OCI-LY3 (cell line): ENCODE measurements at regions not wholly inside any gene's neighbourhood (a gene's known extent, or its start where the extent isn't known, plus 50 kb on each side); places are given as distances from the start of the nearest gene placed in this dataset.

ENCODE experiments used
- H2AFZ ChIP-seq: fragments of 200-600, 300-600 bp; shearing (Covaris generic); 2 replicates; pipeline ENCODE4 v1.6.0; 2014; ENCODE audit warnings: antibody characterized with exemption, low read depth, low read length
- H3K27ac ChIP-seq: fragments of 200-600, 300-600 bp; sonication (generic); 2 replicates; pipeline ENCODE4 v1.5.1; 2014; ENCODE audit warnings: mild to moderate bottlenecking, low read length, moderate library complexity, mixed read lengths
- H3K27me3 ChIP-seq: fragments of 200-600, 300-600 bp; sonication (generic); 2 replicates; pipeline ENCODE4 v1.6.1; 2014; ENCODE audit warnings: low read depth, low read length, mixed read lengths
- H3K36me3 ChIP-seq: fragments of 200-600, 300-600 bp; sonication (generic); replicated peaks from 2 replicates; pipeline ENCODE3; 2014; ENCODE audit warnings: low read depth, low read length, mixed read lengths
- H3K4me1 ChIP-seq: fragments of 300-600, 200-600 bp; sonication (generic); 2 replicates; pipeline ENCODE4 v1.6.1; 2014; ENCODE audit warnings: low read length, mixed read lengths
- H3K4me2 ChIP-seq: fragments of 200-600, 300-600 bp; sonication (generic); 2 replicates; pipeline ENCODE4 v1.6.1; 2014; ENCODE audit warnings: low read length, mixed read lengths
- H3K4me3 ChIP-seq: fragments of 300-600, 200-600 bp; sonication (generic); 2 replicates; pipeline ENCODE4 v1.5.1; 2014; ENCODE audit warnings: antibody characterized with exemption, mild to moderate bottlenecking, low read length, moderate library complexity
- H3K79me2 ChIP-seq: fragments of 300-600, 200-600 bp; shearing (Covaris generic); 2 replicates; pipeline ENCODE4 v1.6.1; 2014; ENCODE audit warnings: mild to moderate bottlenecking, low read length, mixed read lengths
- H3K9ac ChIP-seq: fragments of 300-600, 200-600 bp; shearing (Covaris generic); 2 replicates; pipeline ENCODE4 v1.6.0; 2014; ENCODE audit warnings: mild to moderate bottlenecking, low read length, moderate library complexity
- H3K9me3 ChIP-seq: fragments of 200-600, 300-600 bp; shearing (Covaris generic); 2 replicates; pipeline ENCODE4 v1.6.1; 2014; ENCODE audit warnings: low read length, mixed read lengths; ENCODE audit not compliant: insufficient read depth
- H4K20me1 ChIP-seq: fragments of 200-600, 300-600 bp; sonication (generic); 2 replicates; pipeline ENCODE4 v1.6.1; 2016; ENCODE audit warnings: low read length, mixed read lengths; ENCODE audit not compliant: insufficient read depth
- CTCF ChIP-seq: fragments of 200-600, 300-600 bp; sonication (generic); IDR thresholded peaks from 2 replicates; pipeline ENCODE4 v1.5.1; 2014; ENCODE audit warnings: antibody characterized with exemption, low read length, low read depth
- EZH2phosphoT487 ChIP-seq: fragments of 200-600 bp; shearing (Covaris generic); IDR thresholded peaks from 2 replicates; pipeline ENCODE4 v1.6.1; 2018; ENCODE audit warnings: antibody characterized with exemption, mixed run types, low read depth

DNA sequence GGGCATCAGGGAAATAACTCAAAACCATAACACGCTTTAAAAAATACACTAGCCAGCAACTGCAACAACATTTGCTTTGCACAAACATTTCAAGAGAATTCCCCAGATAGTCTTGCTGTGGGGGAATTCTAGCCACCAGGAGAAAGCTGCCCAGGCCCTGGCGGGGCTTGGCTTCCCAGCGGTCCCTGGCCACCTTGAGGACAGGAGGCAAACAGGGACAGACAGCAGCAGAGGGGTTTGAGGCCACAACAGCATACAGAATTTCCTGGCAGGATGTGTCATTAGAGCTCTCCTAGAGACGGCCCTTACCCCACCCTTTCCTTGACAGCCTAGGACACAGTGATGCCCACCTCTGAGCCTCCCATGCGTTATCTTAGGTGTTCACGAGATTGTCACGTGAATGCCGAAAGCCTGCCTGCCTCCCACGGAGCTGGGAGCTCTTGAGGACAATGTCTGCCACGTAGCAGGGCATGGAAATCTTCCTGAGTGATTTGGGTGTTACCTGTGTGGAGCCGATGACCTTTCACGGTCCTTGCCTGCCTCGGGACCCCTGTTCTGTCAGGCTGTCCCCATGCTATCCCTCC lies 114.3 kb downstream of the RBFOX3 start:
- Histone ChIP-seq H3K36me3 (no peaks in the 10 kb centered on the region), H3K9ac (no peak overlapping the region), H3K27ac (no peak overlapping the region), H2AFZ (no peak overlapping the region), H3K9me3 (no peaks in the 10 kb centered on the region), H3K4me1 (no peaks in the 10 kb centered on the region), H3K4me3 (no peak overlapping the region), H4K20me1 (no peaks in the 10 kb centered on the region), H3K79me2 (no peaks in the 10 kb centered on the region), H3K4me2 (no peak overlapping the region), H3K27me3 (0 out of 2 replicates have a peak, but pooled peaks cover under 1% of the 10 kb centered on the region)
- TF ChIP-seq EZH2phosphoT487 (no peak), CTCF (no peak)

DNA sequence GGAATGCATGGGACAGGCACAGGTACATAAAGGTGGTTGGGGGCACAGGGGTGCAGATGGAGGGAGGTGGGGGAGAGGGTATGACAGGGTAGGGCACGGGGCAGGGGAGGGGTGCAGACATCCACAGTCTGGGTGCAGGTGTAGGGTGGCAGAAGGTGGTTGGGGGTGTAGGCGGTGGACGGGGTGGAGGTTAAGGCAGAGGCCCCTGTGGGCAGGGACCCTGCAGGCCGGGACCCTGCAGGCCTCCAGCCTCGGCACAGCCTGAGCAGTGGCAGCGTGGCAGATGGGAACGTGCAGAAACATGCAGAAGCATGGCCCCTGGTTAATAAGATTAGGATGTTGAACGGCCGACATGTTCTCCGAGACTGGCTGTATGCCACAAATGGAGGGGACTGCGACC lies 115.2 kb downstream of the RBFOX3 start:
- Histone ChIP-seq H3K36me3 (no peaks in the 10 kb centered on the region), H3K27ac (no peak overlapping the region)

DNA sequence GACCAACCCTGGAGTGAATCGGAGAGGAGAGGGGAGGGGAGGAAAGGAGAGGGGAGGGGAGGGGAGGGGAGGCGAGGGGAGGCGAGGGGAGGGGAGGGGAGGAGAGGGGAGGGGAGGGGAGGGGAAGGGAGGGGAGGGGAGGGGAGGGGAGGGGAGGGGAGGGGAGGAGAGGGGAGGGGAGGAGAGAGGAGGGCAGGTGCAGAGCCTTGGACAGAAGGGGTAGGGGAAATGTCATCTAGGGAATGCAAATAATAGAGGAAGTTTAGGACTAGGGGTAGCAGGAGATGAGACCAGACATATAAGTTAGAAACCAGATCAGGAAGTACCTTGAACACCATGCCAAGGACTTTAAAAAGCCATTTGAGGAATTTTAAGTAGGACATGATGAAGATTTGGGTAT lies 119.8 kb downstream of the RBFOX3 start:
- Histone ChIP-seq H2AFZ (no peak overlapping the region), H3K27ac (no peak overlapping the region), H3K36me3 (no peaks in the 10 kb centered on the region), H3K9me3 (no peaks in the 10 kb centered on the region), H3K9ac (no peak overlapping the region), H4K20me1 (no peaks in the 10 kb centered on the region), H3K79me2 (no peaks in the 10 kb centered on the region), H3K27me3 (peaks cover 16% of the 10 kb centered on the region), H3K4me1 (peaks cover 3% of the 10 kb centered on the region), H3K4me2 (no peak overlapping the region), H3K4me3 (no peak overlapping the region)
- TF ChIP-seq EZH2phosphoT487 (no peak), CTCF (no peak)

More for the DNA sequence above, 115.2 kb downstream of the RBFOX3 start:
- H3K27me3 ChIP-seq = no peaks in the 10 kb centered on the region
- H3K4me3 ChIP-seq = no peak overlapping the region
- TF ChIP-seq EZH2phosphoT487 (no peak), CTCF (no peak)
- H3K9ac ChIP-seq = no peak overlapping the region
- peaks cover 3% of the 10 kb centered on the region for H3K4me1 ChIP-seq
- H3K9me3 ChIP-seq = no peaks in the 10 kb centered on the region
- H3K79me2 ChIP-seq = no peaks in the 10 kb centered on the region
- no peaks in the 10 kb centered on the region for H4K20me1 ChIP-seq
- no peak overlapping the region for H3K4me2 ChIP-seq
- no peak overlapping the region for H2AFZ ChIP-seq

GRCh38 chr17:79490530-79490929 lies 120.3 kb downstream of the RBFOX3 start:
- H3K9me3 ChIP-seq = no peaks in the 10 kb centered on the region
- no peaks in the 10 kb centered on the region for H4K20me1 ChIP-seq
- H3K27ac ChIP-seq = no peak overlapping the region
- no peaks in the 10 kb centered on the region for H3K36me3 ChIP-seq
- no peak overlapping the region for H2AFZ ChIP-seq
- no peak overlapping the region for H3K4me3 ChIP-seq
- no peak overlapping the region for H3K9ac ChIP-seq
- H3K79me2 ChIP-seq = no peaks in the 10 kb centered on the region
- no peak overlapping the region for H3K4me2 ChIP-seq
- peaks cover 16% of the 10 kb centered on the region for H3K27me3 ChIP-seq
- H3K4me1 ChIP-seq = peaks cover 3% of the 10 kb centered on the region
- no peak for TF ChIP-seq CTCF
- no peak for TF ChIP-seq EZH2phosphoT487
